Activated naive CD4-positive, alpha-beta T cell treated with anti-CD3 and anti-CD28 coated beads for 36 hours (primary cell): ENCODE measurements at regions not wholly inside any gene's neighbourhood (a gene's known extent, or its start where the extent isn't known, plus 50 kb on each side); places are given as distances from the start of the nearest gene placed in this dataset.

Source experiments
- CTCF ChIA-PET: fragments of 350-600 bp; sonication (Branson Sonifier 250); formaldehyde crosslinking; loops from one replicate; lab custom pipeline; 2021; ENCODE audit warnings: antibody characterized with exemption; lab: Charles Lee
- DNase-seq: peaks from one replicate; pipeline ENCODE4 v3.0.0-alpha.2; 2020
- H3K27ac Mint-ChIP-seq: one replicate; pipeline ENCODE4 v1.8.0; 2021; ENCODE audit warnings: mild to moderate bottlenecking, mixed read lengths
- H3K27me3 Mint-ChIP-seq: one replicate; pipeline ENCODE4 v1.8.0; 2021; ENCODE audit warnings: low read depth, mixed read lengths
- H3K36me3 Mint-ChIP-seq: one replicate; pipeline ENCODE4 v1.8.0; 2021; ENCODE audit warnings: low read depth, mixed read lengths
- H3K4me1 Mint-ChIP-seq: one replicate; pipeline ENCODE4 v1.8.0; 2021; ENCODE audit warnings: low read depth, mixed read lengths
- H3K4me3 Mint-ChIP-seq: one replicate; pipeline ENCODE4 v1.8.0; 2021; ENCODE audit warnings: mild to moderate bottlenecking, moderate library complexity, mixed read lengths
- H3K9me3 Mint-ChIP-seq: one replicate; pipeline ENCODE4 v1.8.0; 2021; ENCODE audit warnings: mixed read lengths
- intact Hi-C: fragments of 100-400 bp; cut with micrococcal nuclease; formaldehyde crosslinking; loops from one replicate; pipeline ENCODE4 v1.15.1; 2023

DNA sequence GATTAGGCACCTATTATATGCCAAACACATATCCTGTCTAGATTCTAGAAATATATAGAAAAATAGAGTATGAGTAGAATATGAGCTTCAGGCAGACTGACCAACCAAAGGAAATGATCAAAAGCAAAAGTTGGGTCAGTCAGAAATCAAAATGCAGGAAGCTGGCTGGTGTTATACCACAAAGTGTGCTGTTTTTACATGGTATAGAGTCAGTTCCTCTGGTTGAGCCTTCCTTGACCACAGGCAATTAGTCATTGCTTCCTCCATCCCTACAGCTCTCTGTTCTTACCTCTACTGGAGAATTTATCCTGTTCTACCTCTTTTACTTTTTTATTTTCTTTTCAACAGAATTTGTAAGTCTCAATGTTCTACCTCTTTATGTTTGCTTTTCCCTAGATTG, 149.8 kb downstream of the TMCO5A start:
- intact Hi-C loops, result no loop called here
- H3K9me3 Mint-ChIP-seq, result no peaks in the 10 kb centered on the region
- CTCF ChIA-PET, result interaction anchor here (0.7 kb wide), 1 partner anchor 295 kb away, joined by 3 read pairs; no protein-coding TSS in a partner anchor
- H3K27me3 Mint-ChIP-seq, result peaks cover 20% of the 10 kb centered on the region
- H3K4me1 Mint-ChIP-seq, result peaks cover 2% of the 10 kb centered on the region
- H3K27ac Mint-ChIP-seq, result no peak overlapping the region
- no peak overlapping the region for H3K4me3 Mint-ChIP-seq
- DNase-seq, result no peak
- H3K36me3 Mint-ChIP-seq, result no peaks in the 10 kb centered on the region

DNA sequence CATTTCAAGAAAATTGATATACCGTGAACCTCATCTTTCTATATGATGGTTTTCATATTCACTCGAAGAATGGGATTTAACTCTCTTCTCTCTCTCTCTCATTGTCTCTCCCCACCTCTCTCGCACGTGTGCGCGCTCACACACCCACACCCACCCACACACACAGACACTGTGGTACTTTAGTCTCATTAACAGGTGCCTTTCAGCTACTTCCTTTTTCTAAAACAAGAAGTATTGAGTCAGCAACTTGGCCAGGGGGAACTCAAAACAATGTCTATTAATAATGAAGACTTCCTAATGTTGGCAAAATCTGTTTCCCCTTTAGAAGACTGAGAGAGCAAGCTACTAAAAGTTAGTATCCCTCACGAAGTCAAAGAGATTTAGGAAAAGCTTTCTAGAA, 150.7 kb downstream of the TMCO5A start:
- H3K36me3 Mint-ChIP-seq, result no peaks in the 10 kb centered on the region
- H3K27me3 Mint-ChIP-seq, result peaks cover 20% of the 10 kb centered on the region
- no peak for DNase-seq
- H3K27ac Mint-ChIP-seq, result no peak overlapping the region
- no peaks in the 10 kb centered on the region for H3K9me3 Mint-ChIP-seq
- intact Hi-C loops, result no loop called here
- CTCF ChIA-PET, result no interaction called here
- peaks cover 2% of the 10 kb centered on the region for H3K4me1 Mint-ChIP-seq
- H3K4me3 Mint-ChIP-seq, result no peak overlapping the region

DNA sequence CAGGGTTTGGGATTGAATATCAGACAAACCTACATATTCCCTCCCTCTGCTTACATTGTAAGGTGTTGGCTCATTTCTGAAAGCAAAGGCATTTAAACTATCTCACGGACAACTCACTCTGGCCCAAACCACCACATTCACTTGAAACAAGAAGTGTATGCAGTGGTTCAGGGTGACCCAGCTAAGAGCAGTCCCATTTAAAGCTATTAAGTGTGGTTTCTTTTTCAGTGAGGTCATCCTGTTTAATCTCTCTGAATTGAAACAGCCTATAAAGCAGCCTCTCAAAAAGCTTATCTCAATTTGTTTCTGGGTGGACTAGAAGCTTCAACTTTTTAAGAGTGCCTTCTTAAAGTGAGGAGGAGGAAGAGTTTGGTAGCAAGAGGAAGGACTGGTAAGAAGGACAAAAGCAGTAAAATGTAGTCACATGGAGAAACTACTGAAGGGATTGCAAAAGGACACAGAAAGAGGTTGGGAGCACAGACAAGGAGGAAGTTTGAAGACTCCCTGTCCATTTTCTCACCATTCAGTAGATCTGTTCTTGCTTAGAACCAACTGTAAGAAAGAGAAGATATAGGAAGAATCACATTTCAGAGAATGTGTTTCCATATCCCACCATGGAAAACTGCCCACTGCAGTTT, 151.6 kb downstream of the TMCO5A start:
- no peak for DNase-seq
- intact Hi-C loops, result no loop called here
- CTCF ChIA-PET, result no interaction called here
- Mint-ChIP-seq H3K9me3 (no peaks in the 10 kb centered on the region), H3K36me3 (no peaks in the 10 kb centered on the region), H3K4me3 (no peak overlapping the region), H3K27ac (no peak overlapping the region), H3K27me3 (peaks cover 20% of the 10 kb centered on the region), H3K4me1 (peaks cover 2% of the 10 kb centered on the region)

DNA sequence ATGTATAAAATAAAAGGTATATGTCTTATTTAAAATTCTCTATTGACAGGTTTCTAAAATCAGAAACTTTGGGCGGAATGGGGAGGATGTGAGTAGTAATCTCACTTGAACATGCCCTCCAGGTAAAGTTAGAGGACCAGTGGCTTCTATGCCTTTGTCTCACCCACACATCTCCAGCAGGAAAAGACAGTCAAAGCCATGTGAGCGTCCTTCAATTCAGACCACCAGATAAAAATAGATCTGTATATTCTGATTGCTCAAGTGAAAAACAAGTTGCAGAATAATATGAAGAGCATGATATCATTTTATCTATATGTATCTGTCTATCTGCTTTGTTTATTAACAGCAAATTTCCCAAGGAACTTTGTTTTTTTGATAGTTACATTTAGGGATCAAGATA, 152.2 kb downstream of the TMCO5A start:
- Mint-ChIP-seq H3K27ac (no peak overlapping the region), H3K9me3 (no peaks in the 10 kb centered on the region), H3K4me1 (peaks cover 2% of the 10 kb centered on the region), H3K27me3 (peaks cover 21% of the 10 kb centered on the region), H3K36me3 (no peaks in the 10 kb centered on the region), H3K4me3 (no peak overlapping the region)
- DNase-seq, result no peak
- CTCF ChIA-PET, result no interaction called here
- intact Hi-C loops, result no loop called here

DNA sequence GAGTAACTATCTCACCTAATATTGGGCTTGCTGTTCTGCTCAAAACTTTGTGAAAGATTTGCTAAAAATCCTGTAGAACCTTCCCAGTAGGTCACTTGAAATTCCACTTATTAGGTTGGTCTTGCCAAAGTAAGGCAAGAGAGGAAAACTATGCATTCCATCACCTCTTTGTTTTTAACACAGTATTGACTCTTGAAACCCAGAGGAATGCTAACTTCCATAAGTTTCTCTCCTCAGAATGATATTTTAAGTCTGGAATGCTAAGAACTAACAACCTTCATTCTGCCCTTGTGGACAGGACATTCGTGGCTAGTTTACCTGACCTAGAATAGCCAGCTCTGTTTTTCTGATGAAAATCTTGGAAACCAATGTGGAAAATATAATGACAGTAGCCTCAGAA, 154.5 kb downstream of the TMCO5A start:
- Mint-ChIP-seq H3K27ac (no peak overlapping the region), H3K36me3 (no peaks in the 10 kb centered on the region), H3K9me3 (no peaks in the 10 kb centered on the region), H3K4me3 (no peak overlapping the region), H3K27me3 (peaks cover 20% of the 10 kb centered on the region), H3K4me1 (peaks cover 2% of the 10 kb centered on the region)
- CTCF ChIA-PET, result no interaction called here
- DNase-seq, result no peak
- intact Hi-C loops, result no loop called here

DNA sequence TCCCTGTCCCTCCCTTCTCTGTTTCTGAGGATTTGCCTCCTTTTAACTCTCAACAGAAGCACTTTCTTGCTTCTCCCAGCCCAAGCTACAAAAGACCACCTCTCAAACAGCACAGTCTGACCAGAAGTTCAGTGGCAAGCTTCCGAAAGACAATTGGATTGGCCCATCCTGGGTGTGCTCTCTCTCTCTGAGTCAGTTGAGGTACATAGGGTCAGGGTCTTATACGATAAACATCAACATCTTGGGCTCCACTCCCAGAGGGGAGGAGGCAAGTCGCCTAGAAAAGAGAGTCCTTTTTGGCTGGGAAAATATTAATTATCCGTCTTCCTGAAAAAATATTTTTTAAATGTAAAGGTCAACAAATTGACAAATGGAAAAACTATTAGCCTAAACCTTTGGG, 155.8 kb downstream of the TMCO5A start:
- H3K9me3 Mint-ChIP-seq, result no peaks in the 10 kb centered on the region
- H3K4me3 Mint-ChIP-seq, result no peak overlapping the region
- H3K27me3 Mint-ChIP-seq, result peaks cover 17% of the 10 kb centered on the region
- CTCF ChIA-PET, result no interaction called here
- intact Hi-C loops, result no loop called here
- H3K4me1 Mint-ChIP-seq, result no peaks in the 10 kb centered on the region
- H3K36me3 Mint-ChIP-seq, result no peaks in the 10 kb centered on the region
- DNase-seq, result no peak
- no peak overlapping the region for H3K27ac Mint-ChIP-seq

DNA sequence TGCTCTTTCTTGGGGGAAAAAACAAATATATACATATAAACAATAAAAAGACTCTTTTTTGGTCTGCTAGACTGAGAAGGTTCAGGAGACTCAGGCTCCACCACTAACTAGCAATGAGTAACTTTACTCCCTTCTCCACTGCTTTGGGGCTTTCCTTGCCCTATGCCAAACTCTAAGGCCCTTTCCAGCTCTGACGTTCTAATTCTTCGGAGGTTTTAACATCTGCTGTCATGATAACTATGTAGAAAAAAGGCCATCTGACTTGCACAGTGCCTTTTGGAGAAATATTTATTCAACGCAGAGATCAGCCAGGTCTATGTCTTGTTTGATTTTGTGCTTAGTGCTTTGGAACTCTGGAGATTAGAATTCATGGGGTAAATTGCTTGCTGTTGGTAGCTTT, 156.2 kb downstream of the TMCO5A start:
- H3K9me3 Mint-ChIP-seq, result peaks cover 3% of the 10 kb centered on the region
- intact Hi-C loops, result no loop called here
- CTCF ChIA-PET, result no interaction called here
- no peaks in the 10 kb centered on the region for H3K4me1 Mint-ChIP-seq
- H3K36me3 Mint-ChIP-seq, result no peaks in the 10 kb centered on the region
- no peak for DNase-seq
- no peak overlapping the region for H3K4me3 Mint-ChIP-seq
- H3K27me3 Mint-ChIP-seq, result peaks cover 15% of the 10 kb centered on the region
- no peak overlapping the region for H3K27ac Mint-ChIP-seq

DNA sequence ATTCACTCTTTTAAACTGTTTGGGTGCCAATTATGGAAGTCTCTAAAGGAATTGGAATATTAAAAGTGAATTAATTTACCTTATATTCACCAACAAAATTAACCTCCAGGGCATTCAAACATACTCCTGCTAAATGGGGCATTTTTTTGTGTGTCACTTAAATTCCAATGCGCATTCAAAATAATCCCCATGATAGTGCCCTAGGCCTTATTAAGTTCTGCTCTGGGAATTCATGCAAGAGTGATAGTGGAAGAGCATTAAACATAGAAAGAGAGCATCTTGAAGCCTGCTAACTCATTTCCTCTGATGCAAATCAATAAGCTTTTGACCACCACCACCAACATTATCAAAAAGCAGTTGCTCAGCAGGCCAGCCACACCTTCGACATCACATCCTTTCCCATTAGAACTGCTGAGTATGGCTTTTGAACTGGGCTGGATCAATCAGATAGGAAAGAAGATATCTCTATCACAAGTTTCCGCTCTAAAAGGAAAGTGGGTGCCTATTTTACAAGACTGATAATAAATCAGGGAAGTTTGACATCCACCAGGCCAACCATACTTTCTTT, 156.7 kb downstream of the TMCO5A start:
- intact Hi-C loops, result no loop called here
- H3K4me1 Mint-ChIP-seq, result no peaks in the 10 kb centered on the region
- H3K9me3 Mint-ChIP-seq, result peaks cover 4% of the 10 kb centered on the region
- CTCF ChIA-PET, result no interaction called here
- DNase-seq, result no peak
- peaks cover 11% of the 10 kb centered on the region for H3K27me3 Mint-ChIP-seq
- no peaks in the 10 kb centered on the region for H3K36me3 Mint-ChIP-seq
- no peak overlapping the region for H3K27ac Mint-ChIP-seq
- no peak overlapping the region for H3K4me3 Mint-ChIP-seq

DNA sequence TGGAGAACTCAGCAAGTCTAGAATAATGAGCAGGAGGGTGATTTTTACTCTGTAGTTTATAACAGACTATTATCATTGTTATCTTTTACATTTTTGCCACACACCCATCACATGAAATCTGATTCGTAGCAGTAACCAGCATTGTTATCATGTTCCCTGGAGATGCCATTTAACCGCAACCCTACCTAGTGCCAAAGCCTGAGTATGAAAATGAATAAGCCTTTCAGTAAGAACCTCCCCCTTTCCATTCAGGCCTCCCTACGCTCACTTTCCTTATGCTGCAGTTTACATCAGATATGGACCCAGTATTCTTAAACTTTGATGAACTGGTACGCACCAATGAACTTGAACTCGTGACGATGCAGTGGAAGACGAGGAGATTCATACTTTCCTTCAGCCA, 158.7 kb upstream of the SPRED1 start:
- Mint-ChIP-seq H3K27me3 (peaks cover 5% of the 10 kb centered on the region), H3K27ac (no peak overlapping the region), H3K4me1 (no peaks in the 10 kb centered on the region), H3K36me3 (no peaks in the 10 kb centered on the region), H3K9me3 (peaks cover 11% of the 10 kb centered on the region), H3K4me3 (no peak overlapping the region)
- DNase-seq, result no peak
- intact Hi-C loops, result no loop called here
- CTCF ChIA-PET, result no interaction called here

DNA sequence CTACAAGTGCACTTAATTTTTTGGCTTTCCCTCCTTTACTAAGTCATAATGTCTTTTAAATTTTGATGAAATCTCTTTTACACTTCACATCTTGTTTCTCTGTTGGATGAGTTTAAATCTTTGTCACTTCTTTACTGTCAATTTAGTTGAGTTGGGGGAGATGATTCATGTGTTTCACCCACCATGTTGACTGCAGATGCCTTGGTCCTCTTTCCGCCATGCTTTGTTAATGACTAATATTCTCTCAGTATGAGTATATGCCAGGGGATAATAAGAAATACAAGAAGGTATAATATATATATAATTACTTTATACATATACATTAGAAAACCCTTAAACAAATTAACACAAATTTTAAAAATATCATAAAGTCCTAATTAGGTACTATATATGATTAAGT, 149.7 kb upstream of the SPRED1 start:
- no peak overlapping the region for H3K4me3 Mint-ChIP-seq
- intact Hi-C loops, result no loop called here
- H3K27me3 Mint-ChIP-seq, result peaks cover 14% of the 10 kb centered on the region
- H3K27ac Mint-ChIP-seq, result no peak overlapping the region
- H3K4me1 Mint-ChIP-seq, result no peaks in the 10 kb centered on the region
- H3K9me3 Mint-ChIP-seq, result peaks cover 7% of the 10 kb centered on the region
- H3K36me3 Mint-ChIP-seq, result no peaks in the 10 kb centered on the region
- DNase-seq, result no peak
- CTCF ChIA-PET, result no interaction called here

DNA sequence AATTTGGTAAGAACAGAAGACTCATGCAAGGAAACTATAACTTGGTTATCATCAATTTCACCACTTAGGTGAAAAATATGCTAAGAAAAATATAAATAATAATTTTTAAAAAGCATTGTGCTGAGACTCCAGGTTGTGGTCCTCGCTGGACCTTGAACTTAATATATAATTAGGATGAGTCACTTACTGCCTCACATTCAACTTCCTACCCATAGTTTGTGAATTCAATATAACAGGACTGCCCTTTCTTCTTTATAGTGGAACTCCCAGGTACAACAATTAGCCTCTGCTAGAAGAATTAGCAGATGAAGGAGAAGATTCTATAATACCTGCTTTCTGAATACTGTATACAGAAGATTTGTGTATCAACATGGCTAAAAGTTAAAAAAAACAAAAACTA, 149.1 kb upstream of the SPRED1 start:
- no peak for DNase-seq
- Mint-ChIP-seq H3K36me3 (no peaks in the 10 kb centered on the region), H3K4me3 (no peak overlapping the region), H3K9me3 (peaks cover 5% of the 10 kb centered on the region), H3K27ac (no peak overlapping the region), H3K4me1 (no peaks in the 10 kb centered on the region), H3K27me3 (peaks cover 14% of the 10 kb centered on the region)
- intact Hi-C loops, result no loop called here
- CTCF ChIA-PET, result no interaction called here

DNA sequence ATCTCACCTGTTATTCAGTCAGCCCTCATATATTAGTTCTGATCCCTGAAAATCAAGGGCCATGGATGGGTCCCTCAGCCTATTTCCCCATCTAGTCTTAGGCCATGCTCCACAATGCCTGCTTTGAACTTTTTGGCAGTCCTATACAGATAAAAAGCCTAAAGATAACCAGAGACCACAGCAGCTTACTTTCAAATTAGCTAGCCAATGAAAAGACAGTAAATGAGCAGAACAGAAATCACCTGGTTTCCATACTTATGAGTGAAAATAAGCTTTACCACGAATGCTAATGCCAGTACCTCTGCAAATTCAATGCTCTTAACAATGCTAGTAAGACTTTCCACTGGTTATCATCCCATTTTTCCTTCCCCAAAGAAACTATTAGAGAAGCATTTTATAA, 141.6 kb upstream of the SPRED1 start:
- CTCF ChIA-PET, result no interaction called here
- Mint-ChIP-seq H3K9me3 (no peaks in the 10 kb centered on the region), H3K4me3 (no peak overlapping the region), H3K27me3 (peaks cover 7% of the 10 kb centered on the region), H3K27ac (no peak overlapping the region), H3K36me3 (no peaks in the 10 kb centered on the region), H3K4me1 (no peaks in the 10 kb centered on the region)
- intact Hi-C loops, result no loop called here
- no peak for DNase-seq

DNA sequence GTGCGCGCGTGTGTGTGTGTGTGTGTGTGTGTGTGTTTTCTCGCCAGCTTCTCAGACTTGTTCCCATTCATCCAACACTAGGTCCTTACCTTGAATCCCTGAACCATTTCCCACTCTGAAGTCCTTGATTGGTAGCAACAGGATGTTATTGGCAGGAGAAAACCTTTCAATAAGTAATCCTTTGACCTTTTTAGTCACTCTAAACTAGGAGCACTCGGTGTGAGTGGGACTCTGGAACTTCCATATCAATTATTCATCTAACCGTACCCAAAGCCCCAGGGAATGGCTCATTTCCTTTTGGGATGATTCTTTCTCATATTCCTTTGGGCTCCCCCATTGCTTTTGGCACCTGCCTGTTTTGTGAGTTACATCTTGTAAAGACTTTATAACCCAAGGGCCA, 140.2 kb upstream of the SPRED1 start:
- H3K4me3 Mint-ChIP-seq, result no peak overlapping the region
- DNase-seq, result no peak
- intact Hi-C loops, result no loop called here
- H3K9me3 Mint-ChIP-seq, result no peaks in the 10 kb centered on the region
- CTCF ChIA-PET, result no interaction called here
- peaks cover 5% of the 10 kb centered on the region for H3K27me3 Mint-ChIP-seq
- H3K27ac Mint-ChIP-seq, result no peak overlapping the region
- no peaks in the 10 kb centered on the region for H3K4me1 Mint-ChIP-seq
- no peaks in the 10 kb centered on the region for H3K36me3 Mint-ChIP-seq
